ENCODE measurements at regions not wholly inside any gene's neighbourhood (a gene's known extent, or its start where the extent isn't known, plus 50 kb on each side); places are given as distances from the start of the nearest gene placed in this dataset.

DNA sequence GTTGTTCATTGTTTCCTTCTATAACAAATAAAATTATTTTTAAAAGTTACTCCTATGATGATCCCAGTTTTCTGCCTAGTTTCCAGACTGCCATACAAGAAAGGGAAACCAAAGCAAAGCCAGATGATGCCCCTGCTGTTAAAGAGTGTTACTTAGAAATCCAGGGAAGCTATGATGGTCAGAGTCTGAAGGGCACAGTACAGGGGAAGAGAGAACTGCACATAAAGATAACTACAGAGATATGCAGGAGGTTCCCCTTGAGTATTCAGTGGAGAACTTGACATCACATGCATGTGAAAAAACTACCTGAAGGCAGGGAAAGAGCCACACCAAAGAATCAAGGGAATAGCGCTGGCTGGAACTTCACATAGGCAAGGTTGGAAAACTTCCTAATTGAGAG lies 494.2 kb upstream of the FSTL5 start:
- H3K4me1 ChIP-seq: no peaks in the 10 kb centered on the region
- H3K4me3 ChIP-seq: no peak overlapping the region
- H3K27ac ChIP-seq: no peak overlapping the region
- peaks cover 0 to 2% of the 10 kb centered on the region in 2 donors for H3K9me3 ChIP-seq
- TF ChIP-seq, protein P1, sequence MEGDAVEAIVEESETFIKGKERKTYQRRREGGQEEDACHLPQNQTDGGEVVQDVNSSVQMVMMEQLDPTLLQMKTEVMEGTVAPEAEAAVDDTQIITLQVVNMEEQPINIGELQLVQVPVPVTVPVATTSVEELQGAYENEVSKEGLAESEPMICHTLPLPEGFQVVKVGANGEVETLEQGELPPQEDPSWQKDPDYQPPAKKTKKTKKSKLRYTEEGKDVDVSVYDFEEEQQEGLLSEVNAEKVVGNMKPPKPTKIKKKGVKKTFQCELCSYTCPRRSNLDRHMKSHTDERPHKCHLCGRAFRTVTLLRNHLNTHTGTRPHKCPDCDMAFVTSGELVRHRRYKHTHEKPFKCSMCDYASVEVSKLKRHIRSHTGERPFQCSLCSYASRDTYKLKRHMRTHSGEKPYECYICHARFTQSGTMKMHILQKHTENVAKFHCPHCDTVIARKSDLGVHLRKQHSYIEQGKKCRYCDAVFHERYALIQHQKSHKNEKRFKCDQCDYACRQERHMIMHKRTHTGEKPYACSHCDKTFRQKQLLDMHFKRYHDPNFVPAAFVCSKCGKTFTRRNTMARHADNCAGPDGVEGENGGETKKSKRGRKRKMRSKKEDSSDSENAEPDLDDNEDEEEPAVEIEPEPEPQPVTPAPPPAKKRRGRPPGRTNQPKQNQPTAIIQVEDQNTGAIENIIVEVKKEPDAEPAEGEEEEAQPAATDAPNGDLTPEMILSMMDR (IDR thresholded peaks at IDR 0.05): no peak
- H3K27me3 ChIP-seq: no peaks in the 10 kb centered on the region
- ATAC-seq (no peak), DNase-seq (no peak)
- intact Hi-C loops (cut with DNase I): no loop called here
- no peaks in the 10 kb centered on the region for H3K36me3 ChIP-seq

- intact Hi-C loops (cut with DNase I): no loop called here
- Histone ChIP-seq H3K27me3 (no peaks in the 10 kb centered on the region), H3K9me3 (no peaks in the 10 kb centered on the region), H3K36me3 (no peaks in the 10 kb centered on the region), H3K27ac (no peak overlapping the region), H3K4me3 (no peak overlapping the region), H3K4me1 (no peaks in the 10 kb centered on the region)
- DNase-seq (no peak), ATAC-seq (no peak)
- TF ChIP-seq, protein P1 (IDR thresholded peaks at IDR 0.05): no peak
Observed at GRCh38 chr4:162650166-162650565, 486.4 kb upstream of the FSTL5 start.

GRCh38 chr4:162645381-162645780 lies 481.6 kb upstream of the FSTL5 start:
- H3K27me3 ChIP-seq: no peaks in the 10 kb centered on the region
- DNase-seq (no peak), ATAC-seq (no peak)
- no peaks in the 10 kb centered on the region for H3K36me3 ChIP-seq
- H3K9me3 ChIP-seq: no peaks in the 10 kb centered on the region
- H3K4me1 ChIP-seq: no peaks in the 10 kb centered on the region
- TF ChIP-seq, protein P1 (IDR thresholded peaks at IDR 0.05): no peak
- intact Hi-C loops (cut with DNase I): no loop called here
- H3K27ac ChIP-seq: no peak overlapping the region
- no peak overlapping the region for H3K4me3 ChIP-seq

DNA sequence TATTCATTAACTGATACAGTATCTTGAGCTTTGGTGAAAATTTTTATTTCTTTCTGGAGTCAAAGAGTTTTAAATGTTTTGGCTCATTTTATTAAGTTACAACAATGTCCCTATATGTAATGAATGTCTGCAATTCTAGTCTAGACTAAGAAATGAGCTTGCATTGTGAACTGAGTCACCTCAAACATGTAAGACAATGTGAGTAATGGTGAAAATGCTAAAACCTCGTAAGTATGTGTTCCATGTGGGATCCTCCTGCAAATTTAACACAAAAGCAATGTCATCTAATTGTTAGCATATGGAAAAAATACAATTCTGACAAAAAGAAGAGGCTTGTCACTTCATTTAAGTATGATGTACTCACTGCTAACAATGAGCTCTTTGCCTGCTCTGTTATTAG lies 480.5 kb upstream of the FSTL5 start:
- Histone ChIP-seq H3K27ac (no peak overlapping the region), H3K36me3 (no peaks in the 10 kb centered on the region), H3K9me3 (no peaks in the 10 kb centered on the region), H3K27me3 (no peaks in the 10 kb centered on the region), H3K4me1 (no peaks in the 10 kb centered on the region), H3K4me3 (no peak overlapping the region)
- intact Hi-C loops (cut with DNase I): no loop called here
- DNase-seq (no peak), ATAC-seq (no peak)
- TF ChIP-seq, protein P1 (IDR thresholded peaks at IDR 0.05): no peak

- H3K4me1 ChIP-seq: no peaks in the 10 kb centered on the region
- H3K4me3 ChIP-seq: no peak overlapping the region
- no peaks in the 10 kb centered on the region for H3K27me3 ChIP-seq
- H3K27ac ChIP-seq: no peak overlapping the region
- no peaks in the 10 kb centered on the region for H3K36me3 ChIP-seq
- intact Hi-C loops (cut with DNase I): no loop called here
- ATAC-seq (no peak), DNase-seq (no peak)
- TF ChIP-seq, protein P1 (IDR thresholded peaks at IDR 0.05): no peak
- H3K9me3 ChIP-seq: no peaks in the 10 kb centered on the region
Observed at GRCh38 chr4:162640152-162640551, 476.4 kb upstream of the FSTL5 start.

Measured in left lung (tissue), 4 donors.